GM21737 (cell line): ENCODE measurements at regions not wholly inside any gene's neighbourhood (a gene's known extent, or its start where the extent isn't known, plus 50 kb on each side); places are given as distances from the start of the nearest gene placed in this dataset.
"Not testable (repeated sequence)": the region's sequence is repeated elsewhere in the genome, so short reads cannot be mapped to it uniquely, and the experiment has no call there.

Experiments used
- ATAC-seq: cut with Tn5 transposase; IDR thresholded peaks from one replicate; pipeline ENCODE4 v1.9.1; 2021; ENCODE audit warnings: mild to moderate bottlenecking, moderate library complexity; ENCODE audit not compliant: unreplicated experiment

- ATAC-seq: no peak
Observed at GRCh38 chr20:1811621-1812498, 83.3 kb upstream of the SIRPA start.

DNA sequence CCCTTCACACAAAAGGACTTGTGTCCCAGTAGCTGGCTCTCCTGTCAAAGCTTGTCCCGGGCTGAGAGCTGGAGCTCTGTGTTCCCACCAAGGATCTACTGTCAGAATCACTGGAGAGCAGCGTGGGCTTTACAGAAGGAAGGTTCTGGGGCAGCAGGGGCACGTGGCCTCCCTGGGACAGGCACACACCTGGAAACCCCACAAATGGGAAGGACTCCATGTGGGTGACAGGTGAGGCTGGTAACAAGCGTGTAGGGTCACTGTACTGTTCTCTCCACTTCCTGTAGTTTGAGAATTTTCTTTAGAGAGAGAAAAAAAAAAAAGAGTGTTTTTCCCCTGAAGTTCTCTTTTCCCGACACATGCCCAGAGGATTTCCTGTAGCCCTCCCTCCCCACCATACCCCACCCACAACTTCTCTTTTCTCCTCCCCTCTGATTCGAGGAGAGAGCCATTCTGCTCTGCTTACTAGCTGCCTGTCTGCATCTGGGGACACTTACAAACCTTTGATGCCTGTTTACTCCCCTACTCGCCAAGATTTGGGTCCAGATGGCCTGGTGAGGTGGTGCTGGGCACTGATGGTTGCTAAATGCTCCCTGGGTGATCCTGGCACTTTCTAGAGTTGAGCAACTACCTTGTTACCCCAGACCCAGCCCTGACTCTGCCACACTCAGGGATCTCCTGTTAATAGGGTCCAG is 84.1 kb upstream of the SIRPA start:
- ATAC-seq: no peak

DNA sequence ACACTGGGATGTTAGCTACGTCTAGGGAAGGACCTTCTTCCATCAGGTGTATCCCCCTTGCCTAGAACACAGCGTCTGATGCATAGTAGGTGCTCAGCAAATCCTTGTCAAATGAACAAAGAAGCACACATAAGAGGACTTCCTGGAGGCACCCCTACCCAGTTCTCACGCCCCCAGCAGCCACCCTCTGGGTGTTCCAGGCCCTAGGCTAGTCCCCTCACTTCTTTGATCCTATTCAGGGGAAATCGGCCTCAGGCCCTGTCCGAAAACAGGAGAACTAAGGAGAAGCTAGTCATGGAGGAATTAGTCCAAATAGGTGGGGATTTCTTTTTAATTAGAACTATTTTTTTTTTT is 84.7 kb upstream of the SIRPA start:
- no peak for ATAC-seq

- ATAC-seq: no peak
Observed at GRCh38 chr20:1809611-1810510, 85.3 kb upstream of the SIRPA start.

DNA sequence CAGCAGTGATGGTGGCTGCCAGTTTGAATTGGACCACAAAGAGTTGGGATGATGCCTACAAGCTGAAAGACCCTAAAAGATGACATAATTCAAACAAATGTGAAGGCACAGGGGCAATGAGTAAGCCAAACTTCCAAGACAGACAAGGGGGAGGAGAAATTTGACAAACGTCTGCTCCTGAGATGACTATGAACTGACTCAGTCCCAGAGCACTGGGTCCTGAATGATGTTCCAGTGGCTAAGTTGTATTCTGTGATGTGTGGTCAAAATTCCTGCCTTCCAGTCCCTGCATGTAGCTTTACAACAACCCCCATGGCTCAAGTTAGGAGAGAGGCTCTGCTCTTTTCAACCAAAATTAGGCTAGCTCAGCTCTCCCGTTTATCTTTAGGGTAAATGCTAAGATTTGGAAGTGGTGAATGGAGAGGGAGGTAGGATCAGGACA is 86.1 kb upstream of the SIRPA start:
- ATAC-seq: no peak

DNA sequence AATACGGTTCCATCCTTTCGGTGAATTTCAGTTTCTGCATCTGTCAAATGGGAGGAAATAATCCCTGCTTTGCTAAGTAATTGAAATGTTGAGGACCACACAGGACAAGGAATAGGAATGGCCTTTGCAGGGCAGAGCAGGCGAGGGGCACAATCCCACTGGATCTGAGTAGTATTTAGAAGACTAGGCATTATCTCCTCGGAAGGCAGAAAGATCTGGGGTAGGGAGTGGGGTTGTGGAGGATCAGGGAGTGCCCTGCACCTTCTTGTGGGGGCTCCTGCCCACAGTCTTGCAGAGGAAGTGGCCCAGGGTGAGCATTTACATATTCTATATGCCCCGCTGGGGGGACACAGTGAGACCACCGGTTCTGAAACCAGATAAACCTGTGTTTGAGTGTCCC is 87.1 kb upstream of the SIRPA start:
- ATAC-seq: no peak

DNA sequence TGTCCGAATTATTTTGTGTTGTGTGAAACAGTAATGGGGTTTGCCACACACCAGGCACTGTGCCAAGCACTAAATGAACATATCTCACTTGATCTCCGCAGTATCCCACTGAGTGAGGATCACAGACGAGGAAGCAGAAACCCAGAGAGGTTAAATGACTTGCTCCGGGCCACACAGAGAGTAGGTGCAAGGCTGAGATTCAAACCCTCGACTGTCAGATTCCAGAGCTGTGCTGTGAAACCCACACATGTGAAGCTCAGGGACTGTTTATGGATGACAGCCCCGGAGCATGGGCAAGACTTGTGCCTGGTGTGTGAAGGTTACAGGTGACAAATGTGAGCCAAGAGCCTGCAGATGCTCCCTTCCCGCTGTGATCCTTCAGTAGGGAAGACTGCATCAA is 87.8 kb upstream of the SIRPA start:
- no peak for ATAC-seq

GRCh38 chr20:1806456-1806855 is 88.8 kb upstream of the SIRPA start:
- no peak for ATAC-seq

DNA sequence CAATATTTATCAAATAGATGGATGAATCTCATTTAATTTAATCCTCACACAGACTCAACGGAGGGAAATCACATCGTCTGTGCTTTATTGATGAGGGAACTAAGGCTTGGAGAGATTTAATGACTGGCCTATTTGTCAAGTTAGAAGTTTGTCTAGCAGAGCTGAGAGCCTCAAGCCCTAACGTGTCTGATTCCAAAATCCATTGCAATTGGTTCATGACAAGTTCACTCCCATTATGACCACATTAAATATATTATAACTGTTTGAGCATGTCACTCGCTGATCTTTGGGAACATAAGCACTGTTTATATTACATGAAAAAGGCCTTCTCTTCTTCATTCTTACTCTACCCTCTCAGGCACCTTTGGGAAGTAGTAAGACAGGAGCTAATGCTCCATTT is 89.4 kb upstream of the SIRPA start:
- ATAC-seq: no peak

GRCh38 chr20:1805161-1805581 is 90.0 kb upstream of the SIRPA start:
- ATAC-seq: no peak

- no peak for ATAC-seq
Observed at GRCh38 chr20:1804554-1804956, 90.7 kb upstream of the SIRPA start.

DNA sequence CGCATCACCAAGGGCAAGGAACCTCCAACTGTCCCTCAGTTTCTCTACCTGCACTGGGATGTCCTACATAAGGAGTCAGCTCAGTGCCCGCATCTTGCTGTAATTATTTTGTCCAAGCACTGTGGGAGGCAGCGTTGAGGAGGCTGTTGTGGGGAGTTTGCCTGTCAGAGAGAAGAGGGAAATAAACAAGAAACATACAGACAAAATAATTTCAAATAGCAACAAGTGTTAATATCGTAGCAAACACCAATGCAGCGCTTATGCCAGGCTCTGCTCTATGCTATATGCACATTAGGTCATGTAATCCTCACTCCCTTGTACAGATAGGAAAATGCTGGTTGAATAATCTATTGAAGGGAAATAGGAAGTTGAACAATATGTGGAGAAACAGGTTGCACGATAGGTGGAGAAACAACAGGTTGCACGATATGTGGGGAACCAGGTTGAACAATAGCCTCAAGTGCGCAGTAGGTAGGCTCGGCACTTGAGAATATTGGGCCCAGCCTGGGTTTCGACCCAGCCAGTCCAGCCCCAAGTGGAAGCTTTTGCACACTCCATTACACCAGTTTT is 91.2 kb upstream of the SIRPA start:
- no peak for ATAC-seq

GRCh38 chr20:1803061-1803931 is 91.9 kb upstream of the SIRPA start:
- ATAC-seq: no peak

DNA sequence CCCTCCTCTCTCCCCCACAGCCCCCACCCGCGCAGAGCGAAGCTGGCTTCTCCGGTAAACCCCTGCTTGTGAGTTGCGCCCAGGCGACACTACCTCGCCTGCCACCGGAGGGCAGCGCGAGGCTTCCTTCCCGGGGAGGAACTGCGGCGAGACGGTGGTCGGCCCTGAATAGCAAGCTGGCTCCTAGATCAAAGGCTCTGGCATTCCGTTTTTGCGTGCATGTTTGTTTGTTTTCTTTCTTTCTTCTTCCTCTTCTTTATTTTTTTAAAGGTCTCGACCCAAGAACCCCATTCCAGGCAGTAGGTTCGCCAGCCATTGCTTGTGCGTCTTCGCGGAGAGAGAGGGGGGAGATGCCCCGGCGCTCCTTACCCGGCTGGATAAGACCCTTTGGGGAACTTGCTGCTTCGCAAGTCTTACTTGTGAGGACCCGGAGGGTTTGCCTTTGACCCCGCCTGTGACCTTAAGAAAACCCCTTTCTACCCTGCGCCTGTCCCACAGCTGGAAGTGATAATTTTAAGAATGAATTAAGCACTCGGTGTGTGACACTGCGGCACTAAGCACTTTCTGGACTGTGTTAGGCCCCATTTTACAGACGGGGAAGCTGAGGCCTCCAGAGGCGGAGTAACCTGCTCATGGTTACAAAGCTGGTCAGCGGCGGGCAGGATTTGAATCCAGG is 92.7 kb upstream of the SIRPA start:
- no peak for ATAC-seq

DNA sequence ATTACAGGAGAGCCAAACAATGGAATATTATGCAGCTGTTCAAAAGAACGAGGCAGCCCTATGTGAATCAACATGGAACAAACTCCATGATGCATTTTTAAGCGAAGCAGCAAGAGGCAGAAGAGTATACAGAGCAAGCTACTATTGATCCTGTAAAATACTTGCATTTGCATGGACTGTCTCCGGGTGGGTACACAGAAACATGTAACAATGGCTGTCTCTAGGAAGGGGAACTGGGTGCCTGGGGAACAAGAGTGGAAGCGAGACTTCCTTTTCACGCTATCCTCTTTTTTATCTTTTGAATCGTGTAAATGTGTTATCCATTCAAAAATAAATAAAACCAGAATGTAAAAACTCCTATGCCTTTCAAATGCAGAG is 93.3 kb upstream of the SIRPA start:
- no peak for ATAC-seq

- no peak for ATAC-seq
Observed at GRCh38 chr20:1801225-1801928, 93.8 kb upstream of the SIRPA start.

DNA sequence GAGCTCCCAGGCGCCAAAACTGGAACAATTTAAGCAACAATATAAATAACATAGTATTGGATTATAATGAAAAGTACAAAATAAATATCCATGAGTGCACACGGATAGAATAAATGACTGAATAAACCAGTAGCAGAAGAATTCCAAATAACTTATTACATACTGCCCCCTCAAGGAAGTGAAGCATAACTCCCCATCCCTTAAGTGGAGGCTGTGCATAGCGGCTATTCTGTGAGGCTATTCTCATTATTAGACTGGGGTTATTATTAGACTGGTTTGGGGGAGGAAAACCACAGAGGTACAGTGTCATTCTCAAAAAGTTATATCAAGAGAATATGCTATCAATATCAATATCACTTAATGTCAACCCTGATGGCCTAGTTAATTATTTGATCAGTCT is 94.4 kb upstream of the SIRPA start:
- no peak for ATAC-seq

DNA sequence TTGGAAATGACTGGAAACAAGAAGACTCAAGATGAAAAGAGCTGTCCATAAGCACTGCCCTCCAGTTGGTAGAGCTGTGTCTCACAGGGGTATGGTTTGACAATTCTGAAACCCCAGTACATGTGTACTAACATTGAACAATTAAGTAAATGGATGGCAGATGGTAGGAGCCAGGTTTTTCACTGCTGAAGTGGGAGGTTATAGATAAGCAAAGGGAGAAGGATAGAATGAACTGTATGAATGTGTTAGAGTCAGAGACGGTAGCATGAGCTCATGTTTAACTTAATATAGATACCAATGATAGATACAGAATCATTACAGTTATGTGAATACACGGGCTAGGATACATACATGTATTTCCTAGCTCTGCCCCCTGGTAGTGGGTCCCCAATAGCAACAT is 95.0 kb upstream of the SIRPA start:
- ATAC-seq: no peak

DNA sequence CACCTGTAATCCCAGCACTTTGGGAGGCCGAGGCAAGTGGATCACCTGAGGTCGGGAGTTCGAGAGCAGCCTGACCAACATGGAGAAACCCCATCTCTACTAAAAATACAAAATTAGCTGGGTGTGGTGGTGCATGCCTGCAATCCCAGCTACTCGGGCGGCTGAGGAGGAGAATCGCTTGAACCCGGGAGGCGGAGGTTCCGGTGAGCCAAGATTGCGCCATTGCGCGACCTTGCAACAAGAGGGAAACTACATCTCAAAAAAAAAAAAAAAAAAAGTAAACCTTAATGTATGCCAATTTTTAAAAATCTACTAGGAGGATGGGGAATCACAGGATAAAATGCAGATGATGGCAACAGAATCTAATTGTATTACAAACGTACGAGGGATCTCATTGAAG is 95.5 kb upstream of the SIRPA start:
- ATAC-seq: not testable (repeated sequence)
